Panc1 (cell line): ENCODE measurements at regions not wholly inside any gene's neighbourhood (a gene's known extent, or its start where the extent isn't known, plus 50 kb on each side); places are given as distances from the start of the nearest gene placed in this dataset.

Experiments
- POLR2AphosphoS5 ChIP-seq: IDR thresholded peaks from 2 replicates; pipeline ENCODE4 v1.6.1; 2012; ENCODE audit warnings: mild to moderate bottlenecking, low read depth, low read length, moderate library complexity
- REST ChIP-seq, 2 experiments: IDR thresholded peaks; 2 replicates each; pipeline ENCODE4 v1.6.1; 2011 to 2012; ENCODE audit warnings: low read depth in 2 of 2, control low read depth in 1 of 2, low read length in 1 of 2, mild to moderate bottlenecking in 1 of 2, moderate library complexity in 1 of 2; ENCODE audit not compliant: insufficient read depth in 1 of 2
- SIN3A ChIP-seq: IDR thresholded peaks from 2 replicates; pipeline ENCODE4 v1.6.1; 2012; ENCODE audit warnings: low read depth, mild to moderate bottlenecking, low read length, moderate library complexity, borderline replicate concordance; ENCODE audit not compliant: insufficient read depth
- TCF7L2 ChIP-seq: IDR thresholded peaks from 2 replicates; pipeline ENCODE4 v1.6.1; 2011; ENCODE audit warnings: mild to moderate bottlenecking, low read depth, low read length, inconsistent platforms
- TF ChIP-seq, protein P1 (sequence below): fragments of 450-650 bp; IDR thresholded peaks from 2 replicates; pipeline ENCODE4 v1.5.1; 2017; ENCODE audit warnings: mild to moderate bottlenecking

- TF ChIP-seq, protein P1, sequence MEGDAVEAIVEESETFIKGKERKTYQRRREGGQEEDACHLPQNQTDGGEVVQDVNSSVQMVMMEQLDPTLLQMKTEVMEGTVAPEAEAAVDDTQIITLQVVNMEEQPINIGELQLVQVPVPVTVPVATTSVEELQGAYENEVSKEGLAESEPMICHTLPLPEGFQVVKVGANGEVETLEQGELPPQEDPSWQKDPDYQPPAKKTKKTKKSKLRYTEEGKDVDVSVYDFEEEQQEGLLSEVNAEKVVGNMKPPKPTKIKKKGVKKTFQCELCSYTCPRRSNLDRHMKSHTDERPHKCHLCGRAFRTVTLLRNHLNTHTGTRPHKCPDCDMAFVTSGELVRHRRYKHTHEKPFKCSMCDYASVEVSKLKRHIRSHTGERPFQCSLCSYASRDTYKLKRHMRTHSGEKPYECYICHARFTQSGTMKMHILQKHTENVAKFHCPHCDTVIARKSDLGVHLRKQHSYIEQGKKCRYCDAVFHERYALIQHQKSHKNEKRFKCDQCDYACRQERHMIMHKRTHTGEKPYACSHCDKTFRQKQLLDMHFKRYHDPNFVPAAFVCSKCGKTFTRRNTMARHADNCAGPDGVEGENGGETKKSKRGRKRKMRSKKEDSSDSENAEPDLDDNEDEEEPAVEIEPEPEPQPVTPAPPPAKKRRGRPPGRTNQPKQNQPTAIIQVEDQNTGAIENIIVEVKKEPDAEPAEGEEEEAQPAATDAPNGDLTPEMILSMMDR: no peak
- no peak for TF ChIP-seq POLR2AphosphoS5
- no peak for TF ChIP-seq SIN3A
- TF ChIP-seq REST (IDR thresholded peaks at IDR 0.05; ENCODE audit: insufficient read depth in 1 of 2, low read depth in 2 of 2, low read length in 1 of 2): no peak
- TF ChIP-seq TCF7L2: no peak
These were observed 70.9 kb upstream of the ETS2 start for GRCh38 chr21:38734646-38735365.
